GM12878 (cell line): ENCODE measurements at regions not wholly inside any gene's neighbourhood (a gene's known extent, or its start where the extent isn't known, plus 50 kb on each side); places are given as distances from the start of the nearest gene placed in this dataset.

Experiments
- ATF7 ChIP-seq: fragments of 450-650 bp; IDR thresholded peaks from 2 replicates; pipeline ENCODE4 v1.6.1; 2016; ENCODE audit warnings: low read depth, mild to moderate bottlenecking
- CHD1 ChIP-seq: IDR thresholded peaks from 2 replicates; pipeline ENCODE4 v1.6.1; 2012; ENCODE audit warnings: low read depth, low read length, improper control_type of control experiment
- CTCF ChIP-seq, 3 experiments: IDR thresholded peaks in 2 of 3; conservative IDR thresholded peaks in 1 of 3; 2 replicates each; pipeline ENCODE4 v1.5.1; 2011; ENCODE audit warnings: low read depth in 3 of 3, low read length in 3 of 3, mild to moderate bottlenecking in 3 of 3, control low read depth in 2 of 3, moderate library complexity in 2 of 3, inconsistent platforms in 1 of 3, mixed read lengths in 1 of 3; ENCODE audit not compliant: control insufficient read depth in 2 of 3, insufficient read depth in 1 of 3; ENCODE audit errors: extremely low read depth in 1 of 3
- EZH2 ChIP-seq: IDR thresholded peaks from 2 replicates; pipeline ENCODE4 v1.6.1; 2012; ENCODE audit warnings: low read depth, mild to moderate bottlenecking, control low read depth, inconsistent platforms, low read length, borderline replicate concordance; ENCODE audit not compliant: control insufficient read depth
- MTA3 ChIP-seq: IDR thresholded peaks from 2 replicates; pipeline ENCODE4 v1.6.1; 2012; ENCODE audit warnings: low read length, inconsistent platforms, borderline replicate concordance
- PAX8 ChIP-seq: fragments of 450-650 bp; IDR thresholded peaks from 2 replicates; pipeline ENCODE4 v1.6.1; 2017; ENCODE audit warnings: mild to moderate bottlenecking, moderate library complexity
- POLR2AphosphoS5 ChIP-seq: IDR thresholded peaks from 2 replicates; pipeline ENCODE4 v1.6.1; 2011; ENCODE audit warnings: mild to moderate bottlenecking, low read length, inconsistent platforms
- SREBF2 ChIP-seq: IDR thresholded peaks from 2 replicates; pipeline ENCODE4 v1.6.1; 2012; ENCODE audit warnings: mild to moderate bottlenecking, low read length
- SRF ChIP-seq, 2 experiments: IDR thresholded peaks; 2 replicates each; pipeline ENCODE4 v1.6.1; 2011; ENCODE audit warnings: low read depth in 2 of 2, low read length in 2 of 2, mild to moderate bottlenecking in 1 of 2, moderate library complexity in 1 of 2
- STAT1 ChIP-seq: fragments of 450-650 bp; conservative IDR thresholded peaks from 2 replicates; pipeline ENCODE4 v1.6.1; 2014; ENCODE audit warnings: antibody characterized with exemption, mild to moderate bottlenecking
- ZZZ3 ChIP-seq: IDR thresholded peaks from 2 replicates; pipeline ENCODE4 v1.6.1; 2011; ENCODE audit warnings: low read depth; ENCODE audit not compliant: control insufficient read depth, insufficient read length

- TF ChIP-seq CHD1: no peak
- no peak for TF ChIP-seq POLR2AphosphoS5
- no peak for TF ChIP-seq ZZZ3
- TF ChIP-seq PAX8: no peak
- no peak for TF ChIP-seq EZH2
- TF ChIP-seq STAT1: no peak
- TF ChIP-seq SREBF2: no peak
- no peak for TF ChIP-seq MTA3
- no peak for TF ChIP-seq CTCF (IDR thresholded peaks at IDR 0.05 in 2 of 3, conservative IDR thresholded peaks at IDR 0.05 in 1 of 3; ENCODE audit: control insufficient read depth in 2 of 3, extremely low read depth in 1 of 3, insufficient read depth in 1 of 3, low read depth in 3 of 3, low read length in 3 of 3)
- TF ChIP-seq SRF (IDR thresholded peaks at IDR 0.05; ENCODE audit: low read depth in 2 of 2, low read length in 2 of 2): no peak
- no peak for TF ChIP-seq ATF7
Observed at GRCh38 chr6:4349931-4350330, 214.6 kb upstream of the ECI2 start.
